ENCODE measurements at regions not wholly inside any gene's neighbourhood (a gene's known extent, or its start where the extent isn't known, plus 50 kb on each side); places are given as distances from the start of the nearest gene placed in this dataset.
"Not testable (repeated sequence)": the region's sequence is repeated elsewhere in the genome, so short reads cannot be mapped to it uniquely, and the experiment has no call there.

DNA sequence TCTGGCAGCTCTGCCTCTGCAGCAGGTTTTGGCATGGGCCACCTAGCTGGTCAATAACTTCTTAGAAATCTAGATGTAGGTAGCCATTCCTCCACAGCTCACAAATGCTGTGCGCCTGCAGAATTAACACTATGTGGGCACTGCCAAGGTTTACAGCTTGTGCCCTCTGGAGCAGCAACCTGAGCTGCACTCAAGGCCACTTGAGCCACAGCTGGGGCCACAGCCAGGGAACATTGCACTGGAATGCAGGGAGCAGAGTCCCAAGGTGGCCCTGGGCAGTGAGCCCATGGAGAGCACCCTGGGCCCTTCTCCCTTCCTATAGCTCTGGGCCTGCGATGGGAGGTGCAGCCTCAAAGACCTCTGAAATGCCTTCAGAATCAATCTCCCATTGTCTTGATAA, 365.3 kb downstream of the SATB2 start:
- FAIRE-seq = no peak
- H3K4me3 ChIP-seq (ENCODE audit: low read depth in 1 of 3, low read length in 3 of 3) = no peak overlapping the region
- WGBS, 3 donors = 28 to 71% (median 35%) methylated on average over 2 of the region's 2 CpGs

DNA sequence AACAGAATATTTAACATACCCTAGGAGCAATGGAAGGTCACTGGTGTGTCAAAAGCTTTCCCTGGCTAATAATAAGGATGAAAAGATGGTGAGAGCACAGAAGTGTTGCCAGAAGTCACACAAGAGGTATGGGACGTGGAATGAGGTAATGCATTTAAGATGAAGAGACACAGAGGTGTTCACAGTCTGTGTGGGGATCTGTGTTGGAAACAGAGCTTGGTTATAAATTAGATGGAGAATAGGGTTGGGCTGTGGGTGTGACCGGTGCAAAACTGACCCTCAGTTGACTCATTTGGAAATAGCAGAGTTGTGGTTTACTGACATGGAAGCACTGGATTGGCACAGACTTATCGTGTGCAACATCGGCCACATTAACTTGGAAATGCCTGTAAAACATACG, 372.5 kb downstream of the SATB2 start:
- no peaks in the 10 kb centered on the region for H3K9me3 ChIP-seq (ENCODE audit: control insufficient read depth in 2 of 2, insufficient read depth in 1 of 2, low read depth in 1 of 2, low read length in 1 of 2)
- no peak overlapping the region for H3K27ac ChIP-seq (ENCODE audit: low read depth in 1 of 3, low read length in 2 of 3)
- DNase-seq (no peak), FAIRE-seq (no peak)
- no peaks in the 10 kb centered on the region for H3K27me3 ChIP-seq (ENCODE audit: control insufficient read depth in 3 of 3, insufficient read depth in 3 of 3, low read length in 3 of 3)
- H3K4me1 ChIP-seq (ENCODE audit: control insufficient read depth in 3 of 3, insufficient read depth in 2 of 3, low read depth in 1 of 3, low read length in 2 of 3) = no peaks in the 10 kb centered on the region
- WGBS, 3 donors = 88 to 92% (median 92%) methylated on average over 5 of the region's 5 CpGs
- H3K36me3 ChIP-seq (ENCODE audit: control insufficient read depth in 3 of 3, insufficient read depth in 2 of 3, low read depth in 1 of 3, low read length in 3 of 3) = no peaks in the 10 kb centered on the region
- H3K4me3 ChIP-seq (ENCODE audit: low read depth in 1 of 3, low read length in 3 of 3) = no peak overlapping the region

More for the DNA sequence above, 365.3 kb downstream of the SATB2 start:
- Histone ChIP-seq H3K27me3 (ENCODE audit: control insufficient read depth in 3 of 3, insufficient read depth in 3 of 3, low read length in 3 of 3) (no peaks in the 10 kb centered on the region), H3K27ac (ENCODE audit: low read depth in 1 of 3, low read length in 2 of 3) (no peak overlapping the region), H3K9me3 (ENCODE audit: control insufficient read depth in 2 of 2, insufficient read depth in 1 of 2, low read depth in 1 of 2, low read length in 1 of 2) (no peaks in the 10 kb centered on the region), H3K36me3 (ENCODE audit: control insufficient read depth in 3 of 3, insufficient read depth in 2 of 3, low read depth in 1 of 3, low read length in 3 of 3) (no peaks in the 10 kb centered on the region), H3K4me1 (ENCODE audit: control insufficient read depth in 3 of 3, insufficient read depth in 2 of 3, low read depth in 1 of 3, low read length in 2 of 3) (no peaks in the 10 kb centered on the region)
- peak; percentile 16 to 68 for DNase-seq

DNA sequence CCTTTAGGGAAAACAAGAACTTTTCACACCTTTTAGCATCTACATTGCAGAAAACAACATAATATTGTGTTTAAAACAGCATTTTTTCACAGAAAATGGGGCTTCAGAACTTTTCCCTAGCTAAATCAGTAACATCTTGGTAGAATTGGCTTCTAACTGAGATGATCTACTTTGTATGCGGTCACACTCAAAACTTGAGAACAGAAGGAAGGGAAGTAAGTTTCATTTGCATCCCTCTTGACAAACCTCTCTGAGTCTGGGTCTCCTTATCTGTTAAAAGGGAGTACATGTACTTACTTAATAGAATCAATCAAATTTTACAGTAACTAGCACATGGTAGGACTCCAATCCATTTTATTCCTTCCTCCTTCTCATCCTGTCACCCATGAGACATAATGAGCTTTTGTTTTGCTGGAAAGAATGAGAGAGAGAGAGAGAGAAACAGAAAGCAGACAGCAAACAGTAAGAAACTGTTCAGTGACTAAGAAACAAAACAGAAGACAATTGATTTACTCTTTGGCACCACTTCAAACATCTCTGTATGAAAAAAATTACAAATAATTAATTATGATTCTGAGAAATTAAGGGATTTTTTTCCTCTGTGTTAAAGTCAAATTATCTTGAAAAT, 387.3 kb downstream of the SATB2 start:
- no peaks in the 10 kb centered on the region for H3K4me1 ChIP-seq (ENCODE audit: control insufficient read depth in 3 of 3, insufficient read depth in 2 of 3, low read depth in 1 of 3, low read length in 2 of 3)
- peak in 1 of 2 donors; percentile 14 for DNase-seq

DNA sequence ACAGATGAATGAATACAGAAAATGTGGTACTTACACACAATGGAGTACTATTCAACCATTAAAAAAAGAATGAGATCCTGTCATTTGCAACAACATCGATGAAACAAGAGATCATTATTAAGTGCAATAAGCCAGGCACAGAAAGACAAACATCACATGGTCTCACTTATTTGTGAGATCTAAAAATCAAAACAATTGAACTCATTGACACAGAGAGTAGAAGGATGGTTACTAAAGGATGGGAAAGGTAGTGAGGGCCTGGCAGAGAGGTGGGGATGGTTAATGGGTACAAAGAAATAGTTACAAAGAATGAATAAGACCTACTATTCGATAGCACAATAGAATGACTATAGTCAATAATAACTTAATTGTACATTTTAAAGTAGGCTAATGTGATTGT, 393.5 kb downstream of the SATB2 start:
- Histone ChIP-seq H3K4me1 (ENCODE audit: control insufficient read depth in 3 of 3, insufficient read depth in 2 of 3, low read depth in 1 of 3, low read length in 2 of 3) (no peaks in the 10 kb centered on the region), H3K9me3 (ENCODE audit: control insufficient read depth in 2 of 2, insufficient read depth in 1 of 2, low read depth in 1 of 2, low read length in 1 of 2) (no peaks in the 10 kb centered on the region), H3K27me3 (ENCODE audit: control insufficient read depth in 3 of 3, insufficient read depth in 3 of 3, low read length in 3 of 3) (no peaks in the 10 kb centered on the region), H3K36me3 (ENCODE audit: control insufficient read depth in 3 of 3, insufficient read depth in 2 of 3, low read depth in 1 of 3, low read length in 3 of 3) (no peaks in the 10 kb centered on the region), H3K27ac (ENCODE audit: low read depth in 1 of 3, low read length in 2 of 3) (no peak overlapping the region), H3K4me3 (ENCODE audit: low read depth in 1 of 3, low read length in 3 of 3) (no peak overlapping the region)
- no peak for FAIRE-seq
- WGBS, 3 donors = 85 to 94% (median 92%) methylated on average over 2 of the region's 2 CpGs
- DNase-seq = no peak

More for the DNA sequence above, 387.3 kb downstream of the SATB2 start:
- no peak overlapping the region for H3K27ac ChIP-seq (ENCODE audit: low read depth in 1 of 3, low read length in 2 of 3)
- no peaks in the 10 kb centered on the region for H3K27me3 ChIP-seq (ENCODE audit: control insufficient read depth in 3 of 3, insufficient read depth in 3 of 3, low read length in 3 of 3)
- 90 to 96% (median 91%) methylated on average over 1 of the region's 1 CpG for WGBS, 3 donors
- no peak for FAIRE-seq
- no peaks in the 10 kb centered on the region for H3K9me3 ChIP-seq (ENCODE audit: control insufficient read depth in 2 of 2, insufficient read depth in 1 of 2, low read depth in 1 of 2, low read length in 1 of 2)
- H3K36me3 ChIP-seq (ENCODE audit: control insufficient read depth in 3 of 3, insufficient read depth in 2 of 3, low read depth in 1 of 3, low read length in 3 of 3) = no peaks in the 10 kb centered on the region
- H3K4me3 ChIP-seq (ENCODE audit: low read depth in 1 of 3, low read length in 3 of 3) = no peak overlapping the region

DNA sequence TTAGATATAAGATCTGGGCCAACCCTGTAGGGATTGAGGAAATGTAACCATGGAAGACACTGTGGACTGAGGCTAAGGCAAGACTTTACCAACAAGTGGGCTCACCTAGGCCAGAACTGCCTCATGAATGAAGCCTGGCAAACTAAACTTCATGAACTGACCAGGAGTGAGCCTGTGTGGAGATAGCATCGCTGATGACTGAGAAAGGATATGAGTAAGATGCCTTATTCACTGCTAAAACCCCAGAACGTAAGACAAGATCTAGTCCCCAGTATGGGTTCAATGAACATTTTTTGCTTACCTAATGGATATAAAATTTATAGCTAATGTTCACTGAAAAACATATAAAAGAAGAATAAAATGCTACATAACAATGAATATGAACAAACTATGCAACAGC, 399.8 kb downstream of the SATB2 start:
- no peak for FAIRE-seq
- Histone ChIP-seq H3K27ac (ENCODE audit: low read depth in 1 of 3, low read length in 2 of 3) (no peak overlapping the region), H3K4me3 (ENCODE audit: low read depth in 1 of 3, low read length in 3 of 3) (no peak overlapping the region), H3K4me1 (ENCODE audit: control insufficient read depth in 3 of 3, insufficient read depth in 2 of 3, low read depth in 1 of 3, low read length in 2 of 3) (no peaks in the 10 kb centered on the region), H3K36me3 (ENCODE audit: control insufficient read depth in 3 of 3, insufficient read depth in 2 of 3, low read depth in 1 of 3, low read length in 3 of 3) (no peaks in the 10 kb centered on the region), H3K9me3 (ENCODE audit: control insufficient read depth in 2 of 2, insufficient read depth in 1 of 2, low read depth in 1 of 2, low read length in 1 of 2) (no peaks in the 10 kb centered on the region), H3K27me3 (ENCODE audit: control insufficient read depth in 3 of 3, insufficient read depth in 3 of 3, low read length in 3 of 3) (no peaks in the 10 kb centered on the region)
- WGBS, 3 donors = 88 to 93% (median 89%) methylated on average over 2 of the region's 2 CpGs
- DNase-seq = no peak

DNA sequence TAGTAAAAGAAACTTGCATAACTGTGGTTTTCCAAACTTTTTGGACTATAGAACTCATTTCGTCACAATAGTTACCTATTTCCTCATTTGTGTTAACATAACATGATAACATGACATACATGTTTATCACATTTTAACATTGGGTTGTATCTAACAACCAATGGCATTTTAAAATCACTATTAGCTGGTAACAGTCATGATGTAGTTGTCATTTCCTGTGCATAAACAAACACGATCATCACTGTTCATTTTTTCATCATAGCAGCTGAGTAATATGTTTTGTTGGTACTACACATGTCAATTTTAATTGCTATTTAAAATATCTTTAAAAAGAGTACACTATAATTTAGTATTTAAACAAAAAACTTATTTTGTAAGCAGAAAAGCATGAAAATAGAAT, 402.4 kb downstream of the SATB2 start:
- no peak for DNase-seq
- Histone ChIP-seq H3K9me3 (ENCODE audit: control insufficient read depth in 2 of 2, insufficient read depth in 1 of 2, low read depth in 1 of 2, low read length in 1 of 2) (no peaks in the 10 kb centered on the region), H3K27ac (ENCODE audit: low read depth in 1 of 3, low read length in 2 of 3) (no peak overlapping the region), H3K27me3 (ENCODE audit: control insufficient read depth in 3 of 3, insufficient read depth in 3 of 3, low read length in 3 of 3) (no peaks in the 10 kb centered on the region), H3K36me3 (ENCODE audit: control insufficient read depth in 3 of 3, insufficient read depth in 2 of 3, low read depth in 1 of 3, low read length in 3 of 3) (no peaks in the 10 kb centered on the region), H3K4me1 (ENCODE audit: control insufficient read depth in 3 of 3, insufficient read depth in 2 of 3, low read depth in 1 of 3, low read length in 2 of 3) (no peaks in the 10 kb centered on the region), H3K4me3 (ENCODE audit: low read depth in 1 of 3, low read length in 3 of 3) (no peak overlapping the region)
- no peak for FAIRE-seq
- WGBS, 3 donors = 52 to 67% (median 64%) methylated on average over 2 of the region's 2 CpGs

DNA sequence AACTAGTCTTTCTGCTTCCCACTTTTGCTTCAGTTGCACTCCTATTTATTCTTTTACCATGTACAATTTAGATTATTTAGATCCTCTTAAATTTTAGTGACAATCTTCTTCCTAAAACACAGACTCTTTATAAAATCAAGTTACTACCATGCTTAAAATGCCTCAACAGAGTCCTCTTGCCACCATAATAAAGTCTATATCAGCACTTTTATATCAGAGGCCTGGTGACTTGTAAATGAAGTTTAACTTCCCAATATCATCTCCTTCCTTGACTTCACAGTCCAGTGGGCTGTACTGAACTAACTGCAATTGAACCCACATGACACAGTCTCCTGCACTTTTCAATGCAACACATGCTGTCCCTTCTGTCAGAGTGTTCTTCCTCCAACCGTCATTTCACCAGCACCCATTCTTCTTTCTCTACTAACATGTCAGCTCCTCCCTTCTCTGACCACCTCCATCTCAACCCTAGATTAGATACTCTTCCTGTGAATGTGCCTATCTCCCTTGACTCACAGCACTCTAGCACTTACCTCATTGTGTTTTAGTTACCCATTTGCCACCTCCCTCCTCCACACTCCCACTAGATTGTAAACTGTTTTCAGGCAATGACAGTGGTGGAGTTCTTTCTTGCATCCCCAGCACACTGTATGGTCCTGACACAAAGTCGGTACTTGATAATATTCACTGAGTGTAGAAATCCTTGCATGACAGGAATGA, 414.9 kb downstream of the SATB2 start:
- no peaks in the 10 kb centered on the region for H3K4me1 ChIP-seq (ENCODE audit: control insufficient read depth in 3 of 3, insufficient read depth in 2 of 3, low read depth in 1 of 3, low read length in 2 of 3)
- H3K27me3 ChIP-seq (ENCODE audit: control insufficient read depth in 3 of 3, insufficient read depth in 3 of 3, low read length in 3 of 3) = no peaks in the 10 kb centered on the region
- no peak for DNase-seq
- H3K36me3 ChIP-seq (ENCODE audit: control insufficient read depth in 3 of 3, insufficient read depth in 2 of 3, low read depth in 1 of 3, low read length in 3 of 3) = no peaks in the 10 kb centered on the region
- WGBS, 3 donors = 85 to 90% (median 86%) methylated on average over 2 of the region's 2 CpGs
- H3K9me3 ChIP-seq (ENCODE audit: control insufficient read depth in 2 of 2, insufficient read depth in 1 of 2, low read depth in 1 of 2, low read length in 1 of 2) = no peaks in the 10 kb centered on the region
- no peak overlapping the region for H3K27ac ChIP-seq (ENCODE audit: low read depth in 1 of 3, low read length in 2 of 3)
- no peak for FAIRE-seq
- no peak overlapping the region for H3K4me3 ChIP-seq (ENCODE audit: low read depth in 1 of 3, low read length in 3 of 3)

DNA sequence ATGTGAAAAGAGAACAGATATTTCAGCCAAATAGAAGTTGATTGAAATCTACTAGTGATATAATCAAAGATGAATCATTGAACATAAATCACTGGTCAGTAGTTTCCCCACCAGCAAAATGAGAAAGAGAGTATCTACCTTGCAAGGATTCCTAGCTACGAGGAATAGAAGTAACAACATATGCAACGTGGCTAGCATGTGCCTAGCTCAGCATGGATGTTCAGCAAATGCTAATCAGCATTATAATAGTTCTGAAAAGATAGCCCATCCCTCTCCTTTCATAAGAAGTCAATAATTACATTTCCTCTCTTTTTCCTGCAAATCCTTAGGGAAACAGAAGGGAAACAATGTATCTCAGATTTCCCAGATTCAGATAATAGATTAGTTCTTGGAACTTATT, 417.2 kb downstream of the SATB2 start:
- H3K27ac ChIP-seq (ENCODE audit: low read depth in 1 of 3, low read length in 2 of 3) = no peak overlapping the region
- H3K4me3 ChIP-seq (ENCODE audit: low read depth in 1 of 3, low read length in 3 of 3) = no peak overlapping the region
- no peaks in the 10 kb centered on the region for H3K36me3 ChIP-seq (ENCODE audit: control insufficient read depth in 3 of 3, insufficient read depth in 2 of 3, low read depth in 1 of 3, low read length in 3 of 3)
- DNase-seq = no peak
- no peaks in the 10 kb centered on the region for H3K27me3 ChIP-seq (ENCODE audit: control insufficient read depth in 3 of 3, insufficient read depth in 3 of 3, low read length in 3 of 3)
- no peaks in the 10 kb centered on the region for H3K9me3 ChIP-seq (ENCODE audit: control insufficient read depth in 2 of 2, insufficient read depth in 1 of 2, low read depth in 1 of 2, low read length in 1 of 2)
- 51 to 68% (median 55%) methylated on average over 2 of the region's 2 CpGs for WGBS, 3 donors
- FAIRE-seq = no peak
- no peaks in the 10 kb centered on the region for H3K4me1 ChIP-seq (ENCODE audit: control insufficient read depth in 3 of 3, insufficient read depth in 2 of 3, low read depth in 1 of 3, low read length in 2 of 3)

DNA sequence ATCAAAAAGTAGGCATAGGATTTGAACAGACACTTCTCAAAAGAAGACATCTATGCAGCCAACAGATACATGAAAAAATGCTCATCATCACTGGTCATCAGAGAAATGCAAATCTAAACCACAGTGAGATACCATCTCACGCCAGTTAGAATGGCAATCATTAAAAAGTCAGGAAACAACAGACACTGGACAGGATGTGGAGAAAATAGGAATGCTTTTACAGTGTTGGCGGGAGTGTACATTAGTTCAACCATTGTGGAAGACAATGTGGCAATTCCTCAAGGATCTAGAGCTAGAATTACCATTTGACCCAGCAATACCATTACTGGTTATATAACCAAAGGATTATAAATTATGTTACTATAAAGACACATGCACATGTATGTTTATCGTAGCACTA, 424.0 kb downstream of the SATB2 start:
- not testable (repeated sequence) for H3K9me3 ChIP-seq (ENCODE audit: control insufficient read depth in 2 of 2, insufficient read depth in 1 of 2, low read depth in 1 of 2, low read length in 1 of 2); H3K4me1 ChIP-seq (ENCODE audit: control insufficient read depth in 3 of 3, insufficient read depth in 2 of 3, low read depth in 1 of 3, low read length in 2 of 3); H3K36me3 ChIP-seq (ENCODE audit: control insufficient read depth in 3 of 3, insufficient read depth in 2 of 3, low read depth in 1 of 3, low read length in 3 of 3); H3K27me3 ChIP-seq (ENCODE audit: control insufficient read depth in 3 of 3, insufficient read depth in 3 of 3, low read length in 3 of 3); H3K4me3 ChIP-seq (ENCODE audit: low read depth in 1 of 3, low read length in 3 of 3); H3K27ac ChIP-seq (ENCODE audit: low read depth in 1 of 3, low read length in 2 of 3); DNase-seq; FAIRE-seq
- 89 to 94% (median 90%) methylated on average over 3 of the region's 3 CpGs for WGBS, 3 donors

All from small intestine (tissue), 7 donors.